H9 (cell line): ENCODE measurements at regions not wholly inside any gene's neighbourhood (a gene's known extent, or its start where the extent isn't known, plus 50 kb on each side); places are given as distances from the start of the nearest gene placed in this dataset.

Experiments
- DNase-seq: peaks from one replicate; pipeline ENCODE4 v3.0.0-alpha.2; 2017
- H2AFZ ChIP-seq: one replicate; pipeline ENCODE4 v1.6.1; 2013; ENCODE audit warnings: mild to moderate bottlenecking, low read length, control low read depth, moderate library complexity
- H2AK5ac ChIP-seq: 2 replicates; pipeline ENCODE4 v1.6.1; 2013; ENCODE audit warnings: low read length, control low read depth, mixed read lengths; ENCODE audit not compliant: insufficient read length
- H2BK120ac ChIP-seq: one replicate; pipeline ENCODE4 v1.6.1; 2013; ENCODE audit warnings: low read depth, mild to moderate bottlenecking, low read length, control low read depth, inconsistent platforms; ENCODE audit not compliant: poor library complexity, severe bottlenecking
- H2BK12ac ChIP-seq: 2 replicates; pipeline ENCODE4 v1.6.1; 2013; ENCODE audit warnings: low read length, control low read depth, mixed read lengths, low read depth; ENCODE audit not compliant: insufficient read length
- H2BK15ac ChIP-seq: 2 replicates; pipeline ENCODE4 v1.6.1; 2013; ENCODE audit warnings: low read depth, low read length, control low read depth
- H2BK20ac ChIP-seq: one replicate; pipeline ENCODE4 v1.6.1; 2013; ENCODE audit warnings: low read depth, mild to moderate bottlenecking, low read length, control low read depth, inconsistent platforms; ENCODE audit not compliant: poor library complexity, severe bottlenecking
- H2BK5ac ChIP-seq: 2 replicates; pipeline ENCODE4 v1.6.1; 2013; ENCODE audit warnings: low read length, control low read depth, mixed read lengths; ENCODE audit not compliant: insufficient read length
- H3K14ac ChIP-seq: 2 replicates; pipeline ENCODE4 v1.6.1; 2013; ENCODE audit warnings: low read length, control low read depth; ENCODE audit not compliant: insufficient read depth
- H3K18ac ChIP-seq: 2 replicates; pipeline ENCODE4 v1.6.1; 2013; ENCODE audit warnings: low read depth, mild to moderate bottlenecking, mixed read lengths, low read length, control low read depth; ENCODE audit not compliant: insufficient read length
- H3K23ac ChIP-seq: 2 replicates; pipeline ENCODE4 v1.6.1; 2013; ENCODE audit warnings: low read length, control low read depth, mixed read lengths, low read depth; ENCODE audit not compliant: insufficient read length
- H3K23me2 ChIP-seq: 2 replicates; pipeline ENCODE4 v1.6.1; 2013; ENCODE audit warnings: low read depth, mild to moderate bottlenecking, mixed read lengths, low read length, control low read depth; ENCODE audit not compliant: insufficient read length, poor library complexity, severe bottlenecking
- H3K27ac ChIP-seq: 2 replicates; pipeline ENCODE4 v1.5.1; 2013; ENCODE audit warnings: low read length, control low read depth, mixed read lengths, low read depth; ENCODE audit not compliant: insufficient read length
- H3K27me3 ChIP-seq: 2 replicates; pipeline ENCODE4 v1.6.1; 2013; ENCODE audit warnings: low read length, control low read depth, inconsistent platforms; ENCODE audit not compliant: insufficient read depth
- H3K4ac ChIP-seq: 2 replicates; pipeline ENCODE4 v1.6.1; 2013; ENCODE audit warnings: low read depth, mild to moderate bottlenecking, control low read depth, inconsistent platforms, low read length, moderate library complexity
- H3K4me1 ChIP-seq: 2 replicates; pipeline ENCODE4 v1.6.1; 2013; ENCODE audit warnings: low read length, control low read depth, inconsistent platforms; ENCODE audit not compliant: insufficient read depth
- H3K4me2 ChIP-seq: 2 replicates; pipeline ENCODE4 v1.6.1; 2013; ENCODE audit warnings: low read length, control low read depth, mixed read lengths; ENCODE audit not compliant: insufficient read length, insufficient read depth
- H3K56ac ChIP-seq: 2 replicates; pipeline ENCODE4 v1.6.1; 2013; ENCODE audit warnings: low read depth, mild to moderate bottlenecking, mixed read lengths, low read length, control low read depth; ENCODE audit not compliant: insufficient read length
- H3K79me1 ChIP-seq: 2 replicates; pipeline ENCODE4 v1.6.1; 2013; ENCODE audit warnings: low read depth, mild to moderate bottlenecking, moderate library complexity, low read length, control low read depth, inconsistent platforms; ENCODE audit not compliant: insufficient read depth, poor library complexity, severe bottlenecking
- H3K79me2 ChIP-seq: 2 replicates; pipeline ENCODE4 v1.6.1; 2013; ENCODE audit warnings: low read length, control low read depth, inconsistent platforms; ENCODE audit not compliant: insufficient read depth
- H3K9ac ChIP-seq: 2 replicates; pipeline ENCODE4 v1.6.1; 2013; ENCODE audit warnings: low read length, control low read depth, mixed read lengths; ENCODE audit not compliant: insufficient read length; ENCODE audit errors: extremely low read depth
- H3K9me3 ChIP-seq: one replicate; pipeline ENCODE4 v1.6.1; 2013; ENCODE audit warnings: low read depth, low read length, inconsistent platforms; ENCODE audit not compliant: control insufficient read depth
- H3T11ph ChIP-seq: one replicate; pipeline ENCODE4 v1.6.1; 2013; ENCODE audit warnings: mild to moderate bottlenecking, low read length, control low read depth, inconsistent platforms
- H4K20me1 ChIP-seq: one replicate; pipeline ENCODE4 v1.6.1; 2013; ENCODE audit not compliant: control insufficient read depth, insufficient read length, insufficient read depth
- H4K5ac ChIP-seq: 2 replicates; pipeline ENCODE4 v1.6.1; 2013; ENCODE audit warnings: low read depth, mild to moderate bottlenecking, mixed read lengths, low read length, control low read depth; ENCODE audit not compliant: insufficient read length
- H4K8ac ChIP-seq: replicated peaks from 2 replicates; pipeline ENCODE4 v1.6.1; 2013; ENCODE audit warnings: low read length, control low read depth, mixed read lengths, low read depth; ENCODE audit not compliant: insufficient read length
- H4K91ac ChIP-seq: 2 replicates; pipeline ENCODE4 v1.6.1; 2013; ENCODE audit warnings: low read depth, mild to moderate bottlenecking, moderate library complexity, mixed read lengths, low read length, control low read depth; ENCODE audit not compliant: insufficient read length
- H3K27ac Mint-ChIP-seq, 3 experiments: 2 replicates in 2 of 3; 3 replicates in 1 of 3; pipeline ENCODE4 v1.8.0; 2020 to 2021; ENCODE audit warnings: mixed read lengths in 3 of 3, mild to moderate bottlenecking in 1 of 3, moderate library complexity in 1 of 3
- H3K27me3 Mint-ChIP-seq: 2 replicates; pipeline ENCODE4 v1.8.0; 2021; ENCODE audit warnings: low read depth, mild to moderate bottlenecking, moderate library complexity, mixed read lengths
- H3K36me3 Mint-ChIP-seq, 3 experiments: 2 replicates in 2 of 3; 3 replicates in 1 of 3; pipeline ENCODE4 v1.8.0; 2020 to 2021; ENCODE audit warnings: low read depth in 3 of 3, mixed read lengths in 3 of 3; ENCODE audit not compliant: insufficient read depth in 1 of 3
- H3K4me1 Mint-ChIP-seq, 2 experiments: 2 replicates each; pipeline ENCODE4 v1.8.0; 2020; ENCODE audit warnings: mixed read lengths in 2 of 2
- H3K4me3 Mint-ChIP-seq, 2 experiments: 2 replicates in 1 of 2; 3 replicates in 1 of 2; pipeline ENCODE4 v1.8.0; 2020 to 2021; ENCODE audit warnings: mild to moderate bottlenecking in 2 of 2, mixed read lengths in 2 of 2, moderate library complexity in 1 of 2
- H3K9me3 Mint-ChIP-seq, 2 experiments: 2 replicates in 1 of 2; 3 replicates in 1 of 2; pipeline ENCODE4 v1.8.0; 2020; ENCODE audit warnings: mild to moderate bottlenecking in 2 of 2, mixed read lengths in 2 of 2, moderate library complexity in 1 of 2
- WGBS: extraction: QIAGEN DNeasy Blood & Tissue Kit; methylation state at CpG from one replicate; pipeline ENCODE4 v1.1.7; 2013; ENCODE audit warnings: missing lambda C conversion rate, low lambda C conversion rate, mixed read lengths; ENCODE audit not compliant: insufficient read length; ENCODE audit errors: extremely low coverage; 5-methylcytosine and 5-hydroxymethylcytosine counted together
- TF ChIP-seq, protein P1 (sequence below): fragments of 200-600 bp; sonication (generic); conservative IDR thresholded peaks from 3 replicates; pipeline ENCODE4 v1.8.0; 2021; ENCODE audit warnings: antibody characterized with exemption, mild to moderate bottlenecking

DNA sequence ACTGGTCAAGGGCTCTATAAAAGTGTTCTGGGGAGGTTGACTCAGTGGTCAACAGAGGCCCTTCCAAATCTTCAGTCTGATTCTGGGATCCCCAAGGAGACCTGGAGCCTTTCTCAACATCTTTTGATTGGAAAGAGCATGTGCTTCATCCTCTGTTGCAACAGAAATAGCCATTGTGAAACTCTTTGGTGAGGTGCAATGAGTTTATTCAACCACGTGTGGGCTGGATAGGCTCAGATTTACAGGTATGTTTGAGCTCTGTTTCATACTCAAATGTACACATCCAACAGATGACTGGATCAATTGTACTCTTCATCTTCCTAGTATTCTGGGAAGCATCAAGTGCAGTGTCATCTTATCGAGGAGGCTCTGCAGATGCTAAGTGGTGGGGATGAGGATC lies 60.5 kb downstream of the CTSL start:
- H3K18ac ChIP-seq = no peak overlapping the region

More for the DNA sequence above, 60.5 kb downstream of the CTSL start:
- no peak overlapping the region for H3K27ac Mint-ChIP-seq
- peaks cover 0 to 4% of the 10 kb centered on the region in 2 experiments; a peak in 1 of 5 replicates for H3K9me3 Mint-ChIP-seq
- H4K20me1 ChIP-seq = no peaks in the 10 kb centered on the region
- no peak overlapping the region for H3T11ph ChIP-seq
- H3K4me3 Mint-ChIP-seq = no peak overlapping the region
- no CpG with 5 or more reads among the region's 2 CpGs for WGBS
- H2BK5ac ChIP-seq = no peak overlapping the region
- H2BK120ac ChIP-seq = no peak overlapping the region
- no peak for DNase-seq
- no peak overlapping the region for H3K4ac ChIP-seq
- H3K79me1 ChIP-seq = no peaks in the 10 kb centered on the region
- no peak overlapping the region for H3K9ac ChIP-seq
- H3K79me2 ChIP-seq = no peaks in the 10 kb centered on the region
- H3K4me1 ChIP-seq = no peaks in the 10 kb centered on the region
- H4K5ac ChIP-seq = no peak overlapping the region
- peaks cover 4% of the 10 kb centered on the region; the same call in 1 of the 2 replicates for H3K27me3 Mint-ChIP-seq
- no peak overlapping the region for H3K56ac ChIP-seq
- TF ChIP-seq, protein P1, sequence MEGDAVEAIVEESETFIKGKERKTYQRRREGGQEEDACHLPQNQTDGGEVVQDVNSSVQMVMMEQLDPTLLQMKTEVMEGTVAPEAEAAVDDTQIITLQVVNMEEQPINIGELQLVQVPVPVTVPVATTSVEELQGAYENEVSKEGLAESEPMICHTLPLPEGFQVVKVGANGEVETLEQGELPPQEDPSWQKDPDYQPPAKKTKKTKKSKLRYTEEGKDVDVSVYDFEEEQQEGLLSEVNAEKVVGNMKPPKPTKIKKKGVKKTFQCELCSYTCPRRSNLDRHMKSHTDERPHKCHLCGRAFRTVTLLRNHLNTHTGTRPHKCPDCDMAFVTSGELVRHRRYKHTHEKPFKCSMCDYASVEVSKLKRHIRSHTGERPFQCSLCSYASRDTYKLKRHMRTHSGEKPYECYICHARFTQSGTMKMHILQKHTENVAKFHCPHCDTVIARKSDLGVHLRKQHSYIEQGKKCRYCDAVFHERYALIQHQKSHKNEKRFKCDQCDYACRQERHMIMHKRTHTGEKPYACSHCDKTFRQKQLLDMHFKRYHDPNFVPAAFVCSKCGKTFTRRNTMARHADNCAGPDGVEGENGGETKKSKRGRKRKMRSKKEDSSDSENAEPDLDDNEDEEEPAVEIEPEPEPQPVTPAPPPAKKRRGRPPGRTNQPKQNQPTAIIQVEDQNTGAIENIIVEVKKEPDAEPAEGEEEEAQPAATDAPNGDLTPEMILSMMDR = no peak
- H3K14ac ChIP-seq = no peak overlapping the region
- no peak overlapping the region for H4K91ac ChIP-seq
- H2AK5ac ChIP-seq = no peak overlapping the region
- H3K4me2 ChIP-seq = no peak overlapping the region
- H3K23ac ChIP-seq = no peak overlapping the region
- peaks cover 10 to 12% of the 10 kb centered on the region in 2 experiments; a peak in 3 of 4 replicates for H3K4me1 Mint-ChIP-seq
- no peak overlapping the region for H3K27ac ChIP-seq
- no peaks in the 10 kb centered on the region for H3K23me2 ChIP-seq
- H2AFZ ChIP-seq = no peak overlapping the region
- H2BK15ac ChIP-seq = no peak overlapping the region
- H3K27me3 ChIP-seq = no peaks in the 10 kb centered on the region
- H2BK20ac ChIP-seq = no peak overlapping the region
- H4K8ac ChIP-seq = no peak overlapping the region
- no peaks in the 10 kb centered on the region for H3K36me3 Mint-ChIP-seq
- no peak overlapping the region for H2BK12ac ChIP-seq
- H3K9me3 ChIP-seq = no peaks in the 10 kb centered on the region
